NCI-H2196 treated with DMSO at 0.1 percent for 48 hours (cell line): ENCODE measurements at regions not wholly inside any gene's neighbourhood (a gene's known extent, or its start where the extent isn't known, plus 50 kb on each side); places are given as distances from the start of the nearest gene placed in this dataset.

Experiments used
- DNase-seq: peaks from one replicate; lab custom pipeline; 2025; ENCODE audit not compliant: unreplicated experiment; lab: John Stamatoyannopoulos, UW

- no peak for DNase-seq
Observed at GRCh38 chr5:35478856-35479682, 138.6 kb upstream of the SPEF2 start.

DNA sequence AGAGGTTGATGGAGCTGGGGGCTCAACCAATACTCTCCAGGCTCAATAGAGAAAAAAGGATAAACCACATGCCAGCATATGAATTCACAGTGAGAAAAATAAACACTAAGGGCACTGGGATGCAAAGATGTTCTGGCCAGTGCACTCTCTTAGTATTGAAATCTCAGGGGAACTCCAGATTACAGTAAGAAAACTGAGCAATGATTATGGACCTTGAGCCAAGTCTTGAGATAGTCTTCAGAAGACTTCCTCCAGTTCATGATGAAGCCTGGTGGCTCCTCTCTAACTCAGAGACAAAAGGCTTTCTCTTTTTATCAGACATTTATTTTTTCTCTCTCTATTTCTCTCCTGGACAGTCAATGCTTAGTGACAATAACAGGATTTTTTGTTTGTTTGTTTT, 139.8 kb upstream of the SPEF2 start:
- no peak for DNase-seq

GRCh38 chr5:35477321-35477720, 140.3 kb upstream of the SPEF2 start:
- no peak for DNase-seq

GRCh38 chr5:35476797-35477196, 140.9 kb upstream of the SPEF2 start:
- DNase-seq, result no peak

- no peak for DNase-seq
Observed at GRCh38 chr5:35476036-35476435, 141.6 kb upstream of the SPEF2 start.

DNA sequence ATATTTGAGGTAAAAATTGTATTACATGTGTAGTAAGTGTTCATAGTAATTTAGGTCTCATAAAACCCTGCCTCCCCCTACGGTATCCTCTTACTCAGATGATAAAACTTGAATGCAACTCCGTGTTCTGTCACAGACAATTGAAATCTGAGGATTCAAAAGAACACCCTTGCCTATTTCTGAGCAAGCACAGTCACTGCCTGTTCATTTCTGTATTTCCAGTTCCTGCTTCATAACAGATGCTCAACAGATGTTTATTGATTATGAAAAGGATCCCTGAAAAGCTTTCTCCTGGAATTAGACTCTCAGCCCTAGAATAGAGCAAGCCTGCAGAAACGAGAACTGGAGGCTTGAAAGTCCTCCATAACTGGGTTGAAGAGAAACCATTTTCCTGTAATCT, 144.1 kb upstream of the SPEF2 start:
- no peak for DNase-seq

DNA sequence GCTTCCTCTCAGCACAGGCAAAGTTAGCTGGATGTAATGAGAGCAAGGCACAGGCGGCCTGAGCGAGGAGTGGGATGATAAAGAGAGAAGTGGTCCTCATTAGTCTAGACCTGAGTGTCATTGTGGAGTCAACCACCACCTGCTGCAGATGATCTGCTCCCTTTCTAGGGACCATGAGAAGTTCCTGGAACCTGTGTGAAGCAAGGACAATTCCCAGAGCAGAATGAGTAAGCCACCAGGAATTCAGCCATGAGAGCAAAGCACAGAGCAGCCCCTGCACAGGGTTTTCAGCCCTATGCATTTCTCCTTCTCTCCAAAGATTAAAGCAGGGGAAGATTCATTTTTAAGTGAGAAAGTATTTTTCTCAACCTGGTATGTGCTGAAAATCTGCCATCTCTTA, 146.8 kb upstream of the SPEF2 start:
- no peak for DNase-seq

DNA sequence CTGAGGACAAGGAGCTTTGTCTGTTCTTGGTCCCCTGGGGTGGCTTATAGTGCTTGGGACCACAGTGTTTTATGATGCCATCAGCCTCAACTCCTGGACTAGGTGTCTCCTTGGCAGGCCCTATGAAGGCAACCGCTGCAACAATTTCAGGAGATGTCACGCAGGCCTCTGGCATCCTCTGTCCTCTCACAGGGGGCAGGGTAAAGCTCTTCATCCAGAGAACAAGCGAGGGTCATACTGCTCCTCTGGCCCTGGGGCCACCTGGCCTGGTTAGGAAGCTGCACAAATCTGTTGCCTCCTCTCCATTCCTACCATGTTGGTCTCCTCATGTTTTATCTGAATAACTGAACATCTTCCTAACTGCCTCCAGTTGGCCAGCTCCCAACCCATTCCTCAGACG, 148.9 kb upstream of the SPEF2 start:
- no peak for DNase-seq

- DNase-seq, result no peak
Observed at GRCh38 chr5:35466746-35467145, 150.9 kb upstream of the SPEF2 start.

GRCh38 chr5:35464757-35465156, 152.9 kb upstream of the SPEF2 start:
- DNase-seq, result no peak

DNA sequence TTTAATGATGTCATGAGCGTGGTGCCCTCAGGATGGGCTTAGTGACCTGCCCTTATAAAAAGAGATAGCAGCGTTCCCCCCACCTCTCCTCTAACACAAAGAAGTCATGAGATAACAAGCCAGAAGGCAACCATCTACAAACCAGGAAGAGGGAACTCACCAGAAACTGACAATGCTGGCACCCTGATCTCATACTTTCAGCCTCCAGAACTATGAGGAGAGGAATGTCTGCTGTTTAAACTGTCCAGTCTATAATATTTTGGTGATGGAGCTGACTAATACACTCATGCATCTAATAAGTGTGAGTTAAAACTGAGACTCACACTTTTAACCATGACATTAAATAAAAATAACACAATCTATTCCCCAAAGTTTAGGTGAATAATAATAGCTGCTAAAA, 156.1 kb upstream of the SPEF2 start:
- no peak for DNase-seq

DNA sequence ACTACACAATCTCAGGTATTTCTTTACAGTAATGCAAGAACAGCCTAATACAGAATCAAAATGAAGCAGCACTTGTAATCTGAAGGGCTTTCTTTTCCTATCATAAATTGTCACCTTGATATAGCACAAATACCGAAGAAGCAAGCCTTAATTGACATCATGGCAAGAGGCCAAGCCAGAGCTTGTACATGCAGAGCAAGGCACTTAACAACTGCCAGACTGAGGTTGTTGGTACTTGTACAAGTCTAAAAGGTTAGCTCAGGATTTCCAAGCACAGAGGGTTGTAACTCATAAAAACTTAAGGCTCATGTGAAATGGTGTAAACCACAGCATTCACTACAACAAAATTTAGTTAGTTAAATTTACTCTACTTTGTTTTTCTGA, 158.8 kb upstream of the SPEF2 start:
- DNase-seq, result no peak

GRCh38 chr5:35457912-35458823, 159.5 kb upstream of the SPEF2 start:
- no peak for DNase-seq

GRCh38 chr5:35456506-35456905, 161.2 kb upstream of the SPEF2 start:
- DNase-seq, result no peak

DNA sequence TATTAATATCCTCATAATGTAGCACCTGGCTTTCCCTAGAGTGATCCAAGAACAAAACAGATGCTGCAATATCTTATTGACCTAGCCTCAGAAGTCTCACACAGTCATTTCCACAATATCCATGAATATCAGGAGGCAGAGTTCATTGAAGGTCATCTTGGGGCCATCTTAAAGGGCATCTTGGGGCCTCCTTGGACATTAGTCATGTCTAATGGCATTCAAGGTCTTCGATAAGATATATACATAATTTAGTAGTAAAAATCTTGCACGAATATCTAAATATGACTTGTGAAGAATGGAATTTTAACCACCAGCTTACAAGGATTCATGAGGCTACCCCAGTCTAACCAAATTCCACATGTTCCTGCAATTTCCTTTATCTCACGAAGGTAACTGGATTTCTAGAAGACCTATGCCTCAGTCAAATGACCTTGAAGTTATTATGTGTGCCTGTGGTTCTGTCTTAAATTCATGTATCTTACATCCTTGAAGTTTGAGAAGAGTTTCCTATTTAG, 163.6 kb upstream of the SPEF2 start:
- DNase-seq, result no peak

- DNase-seq, result no peak
Observed at GRCh38 chr5:35443803-35444595, 173.7 kb upstream of the SPEF2 start.

DNA sequence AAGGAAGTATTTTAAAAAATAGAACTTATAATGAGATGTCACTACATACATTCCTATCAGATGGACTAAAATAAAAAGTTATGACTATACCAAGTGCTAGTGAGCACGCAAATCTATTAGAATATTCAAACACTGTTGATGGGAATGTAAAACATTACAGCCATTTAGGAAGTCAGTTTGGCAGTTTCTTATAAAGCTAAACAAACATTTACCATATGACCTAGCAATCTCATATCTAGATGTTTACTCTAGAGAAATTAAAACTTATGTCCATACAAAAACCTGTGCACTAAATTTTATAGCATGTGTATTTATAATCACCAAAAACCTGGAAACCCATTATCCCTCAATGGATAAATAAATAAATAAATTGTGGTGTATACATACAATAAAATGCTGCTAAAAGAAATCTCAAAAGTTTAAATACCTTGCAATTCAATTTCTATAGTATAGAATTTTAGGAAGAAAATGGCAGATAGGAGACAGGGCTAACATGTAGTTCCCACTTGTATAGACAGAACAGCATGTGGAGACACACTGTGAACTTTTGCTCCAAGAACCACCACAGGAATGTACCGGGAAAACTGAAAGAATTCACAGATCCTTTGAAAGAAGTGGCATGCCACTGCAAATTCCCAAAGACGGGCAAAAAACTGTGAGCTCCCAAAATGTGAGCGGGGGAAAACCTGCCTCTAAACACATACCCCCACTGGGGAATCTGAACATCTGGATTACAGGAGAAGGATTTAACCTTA, 174.6 kb upstream of the SPEF2 start:
- DNase-seq, result no peak

GRCh38 chr5:35440409-35440808, 177.3 kb upstream of the SPEF2 start:
- no peak for DNase-seq

DNA sequence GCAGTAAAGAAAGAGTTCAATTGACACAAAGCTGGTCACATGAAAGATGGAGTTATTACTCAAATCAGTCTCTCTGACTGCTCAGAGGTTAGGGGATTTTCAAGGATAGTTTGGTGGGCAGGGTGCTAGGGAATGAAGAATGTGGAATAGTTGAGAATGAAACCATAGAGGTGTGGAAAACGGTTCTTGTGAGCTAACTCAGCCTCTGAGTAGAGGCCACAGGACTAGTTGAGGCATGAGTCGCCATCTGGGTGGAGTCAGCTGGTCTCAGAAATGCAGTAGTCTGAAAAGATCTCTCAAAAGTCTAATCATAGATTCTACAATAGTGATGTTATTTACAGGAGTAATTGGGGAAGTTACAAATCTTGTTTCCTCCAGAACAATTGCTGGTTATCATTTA, 178.9 kb upstream of the SPEF2 start:
- no peak for DNase-seq

GRCh38 chr5:35438288-35438687, 179.4 kb upstream of the SPEF2 start:
- no peak for DNase-seq
